ENCODE measurements at regions not wholly inside any gene's neighbourhood (a gene's known extent, or its start where the extent isn't known, plus 50 kb on each side); places are given as distances from the start of the nearest gene placed in this dataset.

DNA sequence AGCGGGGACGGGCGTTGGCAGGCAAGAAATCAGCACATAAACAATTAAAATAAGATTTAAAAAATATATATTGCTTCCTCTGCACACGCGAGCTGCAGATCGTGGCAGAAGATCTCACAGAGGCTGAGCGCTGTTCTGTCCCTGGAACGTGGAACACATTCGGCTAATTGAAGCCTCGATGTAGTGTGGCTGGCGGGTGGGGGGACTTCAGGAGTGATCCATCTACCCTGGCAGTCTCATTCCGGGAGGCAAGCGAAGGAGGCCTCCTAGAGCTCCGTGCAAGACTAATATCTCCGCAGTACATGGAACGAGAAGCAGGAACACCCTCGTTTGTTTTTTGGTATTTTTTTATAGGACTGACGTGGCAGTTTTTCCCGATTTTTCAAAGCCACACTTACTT lies 402.4 kb downstream of the MN1 start:
- no peak for TF ChIP-seq EZH2 (IDR thresholded peaks at IDR 0.05; ENCODE audit: borderline replicate concordance, insufficient read depth, low read depth, low read length, poor library complexity, severe bottlenecking)
- TF ChIP-seq, protein P1, sequence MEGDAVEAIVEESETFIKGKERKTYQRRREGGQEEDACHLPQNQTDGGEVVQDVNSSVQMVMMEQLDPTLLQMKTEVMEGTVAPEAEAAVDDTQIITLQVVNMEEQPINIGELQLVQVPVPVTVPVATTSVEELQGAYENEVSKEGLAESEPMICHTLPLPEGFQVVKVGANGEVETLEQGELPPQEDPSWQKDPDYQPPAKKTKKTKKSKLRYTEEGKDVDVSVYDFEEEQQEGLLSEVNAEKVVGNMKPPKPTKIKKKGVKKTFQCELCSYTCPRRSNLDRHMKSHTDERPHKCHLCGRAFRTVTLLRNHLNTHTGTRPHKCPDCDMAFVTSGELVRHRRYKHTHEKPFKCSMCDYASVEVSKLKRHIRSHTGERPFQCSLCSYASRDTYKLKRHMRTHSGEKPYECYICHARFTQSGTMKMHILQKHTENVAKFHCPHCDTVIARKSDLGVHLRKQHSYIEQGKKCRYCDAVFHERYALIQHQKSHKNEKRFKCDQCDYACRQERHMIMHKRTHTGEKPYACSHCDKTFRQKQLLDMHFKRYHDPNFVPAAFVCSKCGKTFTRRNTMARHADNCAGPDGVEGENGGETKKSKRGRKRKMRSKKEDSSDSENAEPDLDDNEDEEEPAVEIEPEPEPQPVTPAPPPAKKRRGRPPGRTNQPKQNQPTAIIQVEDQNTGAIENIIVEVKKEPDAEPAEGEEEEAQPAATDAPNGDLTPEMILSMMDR (IDR thresholded peaks at IDR 0.05) = no peak
